OCI-LY7 (cell line): ENCODE measurements at regions not wholly inside any gene's neighbourhood (a gene's known extent, or its start where the extent isn't known, plus 50 kb on each side); places are given as distances from the start of the nearest gene placed in this dataset.

Source experiments
- BruUV-seq: library from RNA; stranded (reverse); fragments of 400-500 nt; replicated peaks from 2 replicates; lab custom pipeline; 2021; lab: Mats Ljungman, UMichigan
- CTCF ChIA-PET: fragments of 300-600 bp; sonication (Branson Sonifier 250); formaldehyde crosslinking; loops from one replicate; lab custom pipeline; 2022; ENCODE audit warnings: antibody characterized with exemption; ENCODE audit not compliant: unreplicated experiment; lab: Charles Lee
- POLR2A ChIA-PET: fragments of 300-600 bp; sonication (Branson Sonifier 250); formaldehyde crosslinking; loops from one replicate; lab custom pipeline; 2022; ENCODE audit warnings: antibody characterized with exemption; lab: Charles Lee
- DNase-seq: peaks from one replicate; pipeline ENCODE4 v3.0.0-alpha.2; 2015; ENCODE audit warnings: low spot score
- H2AFZ ChIP-seq: fragments of 200-600 bp; sonication (generic), shearing (Covaris generic); 2 replicates; pipeline ENCODE4 v1.6.1; 2014; ENCODE audit warnings: mild to moderate bottlenecking, antibody characterized with exemption, low read length, moderate library complexity
- H3K27ac ChIP-seq: fragments of 200-600 bp; sonication (generic); 2 replicates; pipeline ENCODE4 v1.5.1; 2014; ENCODE audit warnings: mixed run types, low read depth, mild to moderate bottlenecking, moderate library complexity, low read length, inconsistent platforms; ENCODE audit not compliant: poor library complexity, severe bottlenecking
- H3K36me3 ChIP-seq: fragments of 200-600 bp; sonication (generic); 2 replicates; pipeline ENCODE4 v1.6.1; 2014; ENCODE audit warnings: mild to moderate bottlenecking, antibody characterized with exemption, low read length, moderate library complexity, mixed read lengths; ENCODE audit not compliant: insufficient read depth
- H3K4me1 ChIP-seq: fragments of 200-600 bp; sonication (generic); 2 replicates; pipeline ENCODE4 v1.5.1; 2014; ENCODE audit warnings: mild to moderate bottlenecking, low read length; ENCODE audit not compliant: insufficient read depth, poor library complexity, severe bottlenecking
- H3K4me2 ChIP-seq: fragments of 200-600 bp; sonication (generic); 2 replicates; pipeline ENCODE4 v1.6.1; 2014; ENCODE audit warnings: mild to moderate bottlenecking, low read length
- H3K4me3 ChIP-seq: fragments of 200-600 bp; sonication (generic); 2 replicates; pipeline ENCODE4 v1.5.1; 2014; ENCODE audit warnings: mild to moderate bottlenecking, low read depth, low read length; ENCODE audit not compliant: poor library complexity, severe bottlenecking
- H3K79me2 ChIP-seq: fragments of 200-600 bp; sonication (generic); 2 replicates; pipeline ENCODE4 v1.6.1; 2016; ENCODE audit warnings: low read depth, mild to moderate bottlenecking, low read length, moderate library complexity, mixed read lengths; ENCODE audit not compliant: insufficient read depth
- H3K9me2 ChIP-seq: fragments of 200-600 bp; sonication (generic); 2 replicates; pipeline ENCODE4 v1.6.1; 2016; ENCODE audit warnings: mild to moderate bottlenecking, low read length, mixed read lengths; ENCODE audit not compliant: insufficient read depth
- H3K9me3 ChIP-seq: fragments of 200-600 bp; sonication (generic); 2 replicates; pipeline ENCODE4 v1.6.1; 2014; ENCODE audit warnings: mild to moderate bottlenecking, mixed run types, low read length, mixed read lengths
- H4K20me1 ChIP-seq: fragments of 200-600 bp; sonication (generic); 2 replicates; pipeline ENCODE4 v1.6.1; 2014; ENCODE audit warnings: mild to moderate bottlenecking, antibody characterized with exemption, low read length, moderate library complexity, mixed read lengths; ENCODE audit not compliant: insufficient read depth
- CTCF ChIP-seq: fragments of 200-600 bp; sonication (generic); conservative IDR thresholded peaks from 2 replicates; pipeline ENCODE4 v1.5.1; 2014; ENCODE audit warnings: mild to moderate bottlenecking, antibody characterized with exemption, low read length, moderate library complexity, mixed read lengths
- EZH2phosphoT487 ChIP-seq: fragments of 200-600 bp; sonication (generic); IDR thresholded peaks from 2 replicates; pipeline ENCODE4 v1.6.1; 2018; ENCODE audit warnings: low read depth, borderline replicate concordance, mild to moderate bottlenecking, mixed run types, antibody characterized with exemption, low read length, moderate library complexity, mixed read lengths
- intact Hi-C: fragments of 100-400 bp; cut with micrococcal nuclease; formaldehyde crosslinking; loops from one replicate; pipeline ENCODE4 v1.10.0; 2022; ENCODE audit not compliant: unreplicated experiment

DNA sequence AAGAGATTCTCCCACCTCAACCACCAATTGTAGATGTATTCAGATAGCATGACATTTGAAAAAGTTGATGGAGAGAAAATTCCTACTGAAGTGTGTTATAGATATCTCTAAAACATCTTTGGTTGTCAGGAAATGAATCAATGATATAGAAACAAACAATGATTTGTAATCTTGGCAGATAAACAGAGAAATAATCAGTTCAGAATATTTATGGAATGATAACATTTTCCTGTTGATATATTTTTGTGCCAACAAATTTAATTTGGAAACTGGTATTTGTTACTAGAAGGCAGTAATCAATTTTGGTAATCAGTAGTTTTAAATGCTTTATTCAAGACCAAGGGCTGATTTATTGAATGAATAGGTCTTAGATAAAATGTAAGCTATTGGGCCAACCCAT lies 695.6 kb downstream of the USP25 start:
- Histone ChIP-seq H3K4me1 (no peaks in the 10 kb centered on the region), H3K4me2 (no peak overlapping the region), H3K79me2 (no peaks in the 10 kb centered on the region), H4K20me1 (no peaks in the 10 kb centered on the region), H3K36me3 (no peaks in the 10 kb centered on the region), H3K9me3 (no peaks in the 10 kb centered on the region; the same call in 1 of the 2 replicates), H3K9me2 (no peaks in the 10 kb centered on the region), H2AFZ (no peak overlapping the region), H3K27ac (no peak overlapping the region), H3K4me3 (no peak overlapping the region)
- intact Hi-C loops = no loop called here
- ChIA-PET POLR2A (no interaction called here), CTCF (no interaction called here)
- no TSS peak for BruUV-seq
- no peak for DNase-seq
- TF ChIP-seq CTCF (no peak), EZH2phosphoT487 (no peak)

DNA sequence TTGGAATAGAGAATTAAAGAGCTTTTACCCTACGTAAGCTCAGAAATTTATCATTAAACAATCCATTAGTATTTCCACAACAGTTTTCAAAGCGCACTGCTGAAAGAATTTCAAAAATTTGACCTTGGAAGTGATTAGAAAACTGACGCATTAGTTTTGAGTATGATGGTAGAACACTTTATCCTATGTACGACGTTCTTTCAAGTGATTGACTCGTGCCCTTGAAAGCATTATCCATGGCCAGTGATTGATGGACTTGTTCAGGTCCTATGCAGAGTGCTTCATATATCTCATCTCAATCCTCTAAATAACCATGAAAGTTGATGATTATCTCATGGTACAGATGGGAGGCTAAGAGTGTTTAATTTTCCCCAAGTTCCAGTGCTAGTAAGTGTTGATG lies 697.2 kb downstream of the USP25 start:
- H3K79me2 ChIP-seq = no peaks in the 10 kb centered on the region
- H3K4me2 ChIP-seq = no peak overlapping the region
- no peaks in the 10 kb centered on the region for H3K4me1 ChIP-seq
- no peak for DNase-seq
- H3K27ac ChIP-seq = no peak overlapping the region
- no peak overlapping the region for H2AFZ ChIP-seq
- ChIA-PET POLR2A (no interaction called here), CTCF (no interaction called here)
- BruUV-seq = no TSS peak
- no peak for TF ChIP-seq CTCF
- no peak for TF ChIP-seq EZH2phosphoT487
- H3K9me2 ChIP-seq = no peaks in the 10 kb centered on the region
- intact Hi-C loops = no loop called here
- H3K9me3 ChIP-seq = no peaks in the 10 kb centered on the region
- no peaks in the 10 kb centered on the region for H4K20me1 ChIP-seq
- no peaks in the 10 kb centered on the region for H3K36me3 ChIP-seq
- H3K4me3 ChIP-seq = no peak overlapping the region

DNA sequence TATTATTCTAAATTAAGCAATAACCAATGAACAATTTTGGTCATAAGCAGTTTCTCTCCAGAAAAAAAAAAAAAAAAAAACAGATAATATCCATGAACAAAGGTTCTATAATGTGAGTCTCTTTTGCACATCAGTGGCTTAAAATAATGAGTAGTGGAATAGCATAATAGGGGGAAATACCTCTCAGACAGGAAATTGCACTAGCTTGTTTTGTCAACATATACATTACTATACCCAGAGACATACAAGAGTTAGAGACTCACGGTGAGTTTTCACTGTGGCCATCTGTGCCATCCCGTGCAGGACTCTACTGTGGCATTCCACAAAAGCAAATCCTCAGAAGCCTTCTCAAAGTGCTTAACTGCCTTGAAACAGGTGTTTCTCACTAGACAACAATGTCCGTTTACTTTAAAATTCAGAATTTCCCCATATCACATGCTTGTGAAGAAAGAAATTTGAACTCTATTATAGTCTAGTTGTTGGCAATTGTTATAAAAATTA lies 697.9 kb downstream of the USP25 start:
- intact Hi-C loops = no loop called here

More for the DNA sequence above, 697.9 kb downstream of the USP25 start:
- no TSS peak for BruUV-seq
- CTCF ChIA-PET = no interaction called here
- no peak for DNase-seq
- POLR2A ChIA-PET = interaction anchor here (0.7 kb wide), 1 partner anchor 1762 kb away, joined by 3 read pairs; no protein-coding TSS in a partner anchor
- Histone ChIP-seq H3K36me3 (no peaks in the 10 kb centered on the region), H3K4me3 (no peak overlapping the region), H3K27ac (no peak overlapping the region), H3K9me2 (no peaks in the 10 kb centered on the region), H3K79me2 (no peaks in the 10 kb centered on the region), H3K4me2 (no peak overlapping the region), H3K9me3 (no peaks in the 10 kb centered on the region), H2AFZ (no peak overlapping the region), H3K4me1 (no peaks in the 10 kb centered on the region), H4K20me1 (no peaks in the 10 kb centered on the region)
- TF ChIP-seq CTCF (no peak), EZH2phosphoT487 (no peak)
